T-helper 2 cell treated with Interferon-gamma antibody and Interleukin-4, amounts not matched to agents 5 μg/mL and 100 μg/mL, for 36 hours (primary cell): ENCODE measurements at regions not wholly inside any gene's neighbourhood (a gene's known extent, or its start where the extent isn't known, plus 50 kb on each side); places are given as distances from the start of the nearest gene placed in this dataset.

Experiments
- DNase-seq: peaks from one replicate; pipeline ENCODE4 v3.0.0; 2021; ENCODE audit warnings: low spot score
- H3K27ac Mint-ChIP-seq: one replicate; pipeline ENCODE4 v1.8.0; 2021; ENCODE audit warnings: mild to moderate bottlenecking, mixed read lengths
- H3K27me3 Mint-ChIP-seq: one replicate; pipeline ENCODE4 v1.8.0; 2021; ENCODE audit warnings: low read depth, mixed read lengths
- H3K36me3 Mint-ChIP-seq: one replicate; pipeline ENCODE4 v1.8.0; 2021; ENCODE audit warnings: low read depth, mixed read lengths
- H3K4me1 Mint-ChIP-seq: one replicate; pipeline ENCODE4 v1.8.0; 2021; ENCODE audit warnings: low read depth, mixed read lengths
- H3K4me3 Mint-ChIP-seq: one replicate; pipeline ENCODE4 v1.8.0; 2022; ENCODE audit warnings: mild to moderate bottlenecking, moderate library complexity, mixed read lengths
- H3K9me3 Mint-ChIP-seq: one replicate; pipeline ENCODE4 v1.8.0; 2021; ENCODE audit warnings: mixed read lengths

- Mint-ChIP-seq H3K36me3 (no peaks in the 10 kb centered on the region), H3K27me3 (peaks cover 7% of the 10 kb centered on the region), H3K4me3 (no peak overlapping the region), H3K27ac (no peak overlapping the region), H3K9me3 (peaks cover 8% of the 10 kb centered on the region), H3K4me1 (peaks cover 21% of the 10 kb centered on the region)
- no peak for DNase-seq
These were observed 50.2 kb upstream of the CCND2 start for GRCh38 chr12:4223273-4223845.

- H3K27me3 Mint-ChIP-seq, result peaks cover 2% of the 10 kb centered on the region
- peaks cover 8% of the 10 kb centered on the region for H3K9me3 Mint-ChIP-seq
- H3K36me3 Mint-ChIP-seq, result no peaks in the 10 kb centered on the region
- no peak for DNase-seq
- H3K27ac Mint-ChIP-seq, result no peak overlapping the region
- H3K4me1 Mint-ChIP-seq, result peaks cover 36% of the 10 kb centered on the region
- no peak overlapping the region for H3K4me3 Mint-ChIP-seq
These were observed 52.3 kb upstream of the CCND2 start for GRCh38 chr12:4221258-4221620.

DNA sequence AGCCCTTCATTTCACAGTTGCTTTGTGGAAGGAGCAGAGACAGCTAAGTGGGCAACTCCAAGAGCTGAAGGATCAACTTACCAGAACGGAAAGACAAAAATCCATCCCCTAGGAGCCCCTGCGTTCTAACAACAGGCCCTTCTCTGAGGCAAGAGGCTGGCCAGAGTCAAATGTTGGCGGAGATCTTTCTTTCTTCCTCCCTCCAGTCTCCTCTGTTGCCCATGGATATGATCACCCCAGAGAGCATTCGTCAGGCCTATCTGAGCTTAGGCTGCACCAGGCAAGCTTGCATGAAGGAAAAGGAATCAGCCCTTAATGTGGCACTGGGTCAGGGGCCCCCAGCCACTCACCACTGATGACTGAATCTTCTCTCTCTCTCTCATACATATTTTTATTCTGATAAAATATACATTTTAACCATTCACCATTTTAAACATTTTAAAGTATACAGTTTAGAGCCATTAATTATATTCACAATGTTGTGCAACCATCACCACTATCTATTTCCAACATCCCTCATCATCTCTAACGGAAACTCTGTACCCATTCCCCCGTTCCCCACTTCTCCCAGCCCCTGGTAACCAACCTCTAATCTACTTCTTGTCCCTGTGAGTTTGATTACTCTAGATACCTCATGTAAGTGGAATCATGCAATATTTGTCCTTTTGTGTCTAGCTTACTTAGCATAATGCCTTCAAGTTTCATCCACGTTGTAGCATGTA is 52.9 kb upstream of the CCND2 start:
- H3K36me3 Mint-ChIP-seq, result no peaks in the 10 kb centered on the region
- no peak for DNase-seq
- H3K4me1 Mint-ChIP-seq, result peaks cover 42% of the 10 kb centered on the region
- H3K27ac Mint-ChIP-seq, result no peak overlapping the region
- peaks cover 8% of the 10 kb centered on the region for H3K9me3 Mint-ChIP-seq
- H3K27me3 Mint-ChIP-seq, result peaks cover 2% of the 10 kb centered on the region
- no peak overlapping the region for H3K4me3 Mint-ChIP-seq

DNA sequence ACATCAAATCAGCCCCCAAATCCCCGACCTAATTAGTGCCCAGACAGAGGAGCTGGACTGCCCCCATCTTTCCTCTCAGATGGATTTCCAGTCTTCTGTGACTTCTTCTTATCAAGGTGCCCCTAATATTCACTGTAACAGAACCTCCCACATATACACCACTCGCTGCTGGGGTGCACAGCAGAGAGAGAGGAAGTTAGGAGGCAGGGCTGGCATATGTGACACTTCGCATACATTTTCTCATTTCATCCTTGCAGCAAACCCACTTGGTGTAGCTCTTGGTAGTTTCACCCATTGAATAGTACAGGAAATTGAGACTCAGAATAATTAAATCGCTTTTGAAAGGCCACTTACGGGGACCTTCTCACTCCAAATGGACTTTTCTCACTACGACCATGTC is 56.5 kb upstream of the CCND2 start:
- H3K4me1 Mint-ChIP-seq, result peaks cover 40% of the 10 kb centered on the region
- no peaks in the 10 kb centered on the region for H3K9me3 Mint-ChIP-seq
- no peak overlapping the region for H3K4me3 Mint-ChIP-seq
- H3K27ac Mint-ChIP-seq, result no peak overlapping the region
- H3K27me3 Mint-ChIP-seq, result no peaks in the 10 kb centered on the region
- no peaks in the 10 kb centered on the region for H3K36me3 Mint-ChIP-seq
- DNase-seq, result no peak

- H3K27ac Mint-ChIP-seq, result peak overlapping the region; percentile 78
- no peak overlapping the region for H3K4me3 Mint-ChIP-seq
- H3K9me3 Mint-ChIP-seq, result no peaks in the 10 kb centered on the region
- no peaks in the 10 kb centered on the region for H3K27me3 Mint-ChIP-seq
- no peak for DNase-seq
- H3K4me1 Mint-ChIP-seq, result peaks cover 40% of the 10 kb centered on the region
- no peaks in the 10 kb centered on the region for H3K36me3 Mint-ChIP-seq
These were observed 57.2 kb upstream of the CCND2 start for GRCh38 chr12:4216187-4216927.

DNA sequence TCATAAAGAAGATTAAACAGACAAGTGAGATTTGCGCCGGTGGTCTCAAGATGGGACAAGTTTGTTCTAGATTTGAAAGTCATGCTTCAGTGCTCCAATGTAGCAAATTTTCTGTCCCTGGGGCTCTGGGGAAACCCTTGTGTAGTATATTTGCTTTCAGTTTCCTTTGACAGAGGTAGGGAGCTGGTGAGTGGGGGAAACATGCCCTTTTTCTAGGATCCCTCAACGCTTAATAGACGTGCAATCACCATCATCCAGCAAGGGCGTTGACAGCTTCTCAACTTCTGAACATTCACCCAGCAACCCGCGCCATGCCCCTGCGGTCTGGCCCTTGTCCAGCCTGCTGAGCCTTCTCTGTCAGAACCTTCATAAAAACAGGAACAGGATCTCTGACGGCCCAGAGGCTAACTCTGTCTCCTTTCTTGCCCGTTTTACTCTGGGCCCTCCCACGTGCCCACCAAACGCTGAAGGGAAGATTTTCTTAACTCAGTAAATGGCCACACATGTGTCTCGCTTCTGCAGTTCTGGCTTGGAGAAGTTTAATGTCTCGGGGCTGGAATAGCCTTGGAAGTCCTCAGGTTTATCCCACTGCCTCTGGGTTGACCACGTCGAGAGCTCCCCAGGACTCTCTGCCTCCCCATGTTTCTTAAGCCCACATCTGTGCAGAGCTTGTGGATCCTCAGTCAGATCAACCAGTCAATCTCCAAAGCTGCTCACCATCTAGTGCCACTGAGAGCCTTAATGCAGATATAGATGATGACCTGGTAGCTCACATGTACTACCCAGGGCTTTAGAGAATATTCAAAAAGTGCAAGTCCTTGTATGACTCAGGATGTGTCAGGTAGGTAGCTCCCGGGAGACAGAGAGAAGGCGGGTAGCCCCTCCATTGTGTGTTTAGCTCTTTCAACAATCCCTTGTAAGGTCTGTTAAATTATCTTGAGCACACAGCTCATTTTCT is 58.1 kb upstream of the CCND2 start:
- H3K4me1 Mint-ChIP-seq, result peaks cover 40% of the 10 kb centered on the region
- peak; percentile 28 for DNase-seq

DNA sequence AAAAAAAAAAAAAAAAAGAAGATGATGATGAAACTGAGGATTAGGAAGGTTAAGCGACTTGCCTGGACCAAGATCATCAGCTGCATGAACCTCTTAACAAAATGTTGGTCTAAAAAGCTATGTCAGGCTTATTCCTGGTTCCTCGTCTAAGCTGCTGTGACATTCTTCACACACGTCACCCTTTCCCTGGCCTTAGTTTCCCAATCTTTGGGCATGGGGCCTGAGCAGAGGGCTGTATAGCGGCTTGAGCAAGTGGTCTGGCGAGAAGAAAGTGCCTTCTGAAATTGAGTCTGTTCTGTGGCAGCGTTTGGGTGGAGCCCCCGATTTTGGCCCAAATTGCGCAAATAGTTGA is 58.7 kb upstream of the CCND2 start:
- Mint-ChIP-seq H3K4me1 (peaks cover 44% of the 10 kb centered on the region), H3K36me3 (no peaks in the 10 kb centered on the region), H3K27ac (peak overlapping the region; percentile 78), H3K4me3 (peak overlapping the region; percentile 64), H3K27me3 (peaks cover 2% of the 10 kb centered on the region), H3K9me3 (no peaks in the 10 kb centered on the region)
- DNase-seq, result no peak

More for the DNA sequence above, 58.1 kb upstream of the CCND2 start:
- Mint-ChIP-seq H3K27ac (peak overlapping the region; percentile 78), H3K36me3 (no peaks in the 10 kb centered on the region), H3K27me3 (no peaks in the 10 kb centered on the region), H3K9me3 (no peaks in the 10 kb centered on the region), H3K4me3 (peak overlapping the region; percentile 64)

DNA sequence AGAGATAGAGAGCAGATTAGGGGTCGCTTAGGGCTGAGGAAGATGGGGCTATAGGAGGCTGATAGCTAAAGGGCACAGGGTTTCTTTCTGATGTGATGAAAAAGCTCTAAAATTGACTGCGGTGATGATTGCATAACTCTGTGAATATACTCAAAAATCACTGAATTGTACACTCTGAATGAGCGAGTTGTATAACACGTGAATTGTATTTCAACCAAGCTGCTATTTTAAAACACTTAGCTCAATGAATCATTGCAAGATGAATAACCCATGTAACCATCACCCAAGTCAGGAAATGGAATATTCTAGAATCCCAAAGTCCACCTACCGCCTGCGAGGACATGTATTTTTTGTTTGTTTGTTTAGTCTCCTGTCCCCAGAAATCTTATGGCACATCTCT is 60.1 kb upstream of the CCND2 start:
- Mint-ChIP-seq H3K27me3 (peaks cover 2% of the 10 kb centered on the region), H3K4me1 (peaks cover 35% of the 10 kb centered on the region), H3K4me3 (no peak overlapping the region), H3K9me3 (no peaks in the 10 kb centered on the region), H3K27ac (no peak overlapping the region), H3K36me3 (no peaks in the 10 kb centered on the region)
- no peak for DNase-seq

GRCh38 chr12:4212845-4213244 is 60.7 kb upstream of the CCND2 start:
- no peak overlapping the region for H3K4me3 Mint-ChIP-seq
- peaks cover 2% of the 10 kb centered on the region for H3K27me3 Mint-ChIP-seq
- H3K27ac Mint-ChIP-seq, result no peak overlapping the region
- H3K36me3 Mint-ChIP-seq, result no peaks in the 10 kb centered on the region
- H3K9me3 Mint-ChIP-seq, result no peaks in the 10 kb centered on the region
- peaks cover 30% of the 10 kb centered on the region for H3K4me1 Mint-ChIP-seq
- no peak for DNase-seq

- H3K27me3 Mint-ChIP-seq, result peaks cover 2% of the 10 kb centered on the region
- no peaks in the 10 kb centered on the region for H3K36me3 Mint-ChIP-seq
- no peak for DNase-seq
- H3K4me1 Mint-ChIP-seq, result peaks cover 20% of the 10 kb centered on the region
- no peak overlapping the region for H3K27ac Mint-ChIP-seq
- no peak overlapping the region for H3K4me3 Mint-ChIP-seq
- no peaks in the 10 kb centered on the region for H3K9me3 Mint-ChIP-seq
These were observed 62.2 kb upstream of the CCND2 start for GRCh38 chr12:4211372-4211771.

DNA sequence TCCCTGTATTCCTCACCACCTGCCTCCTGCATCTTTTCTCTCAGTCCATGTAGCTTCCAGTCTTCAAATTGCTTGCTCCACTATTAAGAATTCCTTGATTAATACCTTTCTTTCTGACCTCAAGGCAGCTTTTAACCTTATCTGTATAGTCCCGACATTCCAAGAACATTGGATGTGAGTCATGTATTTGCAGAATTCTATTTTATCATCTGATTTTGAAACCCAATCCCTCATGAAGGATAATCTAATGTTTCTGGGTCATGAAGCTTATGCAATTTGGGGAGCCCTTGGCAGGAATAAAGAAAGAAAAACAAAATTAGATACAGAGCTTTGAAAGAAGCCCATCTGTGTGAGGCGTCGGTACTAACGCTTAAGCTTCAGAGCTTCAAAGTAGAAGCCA is 63.4 kb upstream of the CCND2 start:
- no peaks in the 10 kb centered on the region for H3K9me3 Mint-ChIP-seq
- no peak overlapping the region for H3K27ac Mint-ChIP-seq
- no peaks in the 10 kb centered on the region for H3K36me3 Mint-ChIP-seq
- peaks cover 8% of the 10 kb centered on the region for H3K4me1 Mint-ChIP-seq
- peaks cover 2% of the 10 kb centered on the region for H3K27me3 Mint-ChIP-seq
- H3K4me3 Mint-ChIP-seq, result no peak overlapping the region
- DNase-seq, result no peak

DNA sequence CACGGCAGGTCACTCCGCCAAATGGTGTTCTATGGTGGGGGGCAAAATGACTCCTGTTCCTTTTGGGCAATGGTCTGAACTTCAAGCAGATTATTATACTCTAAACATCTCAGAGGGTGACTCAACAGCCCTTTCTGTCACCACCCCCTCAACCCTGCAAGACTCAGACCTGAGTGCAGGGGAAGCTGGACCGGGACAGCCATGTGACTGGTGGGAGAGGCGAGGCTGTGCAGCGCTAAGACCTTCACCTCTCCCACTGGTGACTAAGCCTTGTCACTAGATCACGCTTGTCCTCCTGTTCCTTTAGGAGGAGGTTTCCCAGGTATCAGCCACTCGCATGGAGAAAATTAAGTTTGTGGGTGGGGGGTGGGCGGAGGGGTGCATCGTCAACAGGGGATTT is 67.1 kb upstream of the CCND2 start:
- no peak overlapping the region for H3K4me3 Mint-ChIP-seq
- no peaks in the 10 kb centered on the region for H3K36me3 Mint-ChIP-seq
- DNase-seq, result no peak
- H3K9me3 Mint-ChIP-seq, result no peaks in the 10 kb centered on the region
- H3K27ac Mint-ChIP-seq, result no peak overlapping the region
- H3K4me1 Mint-ChIP-seq, result peaks cover 4% of the 10 kb centered on the region
- H3K27me3 Mint-ChIP-seq, result peaks cover 2% of the 10 kb centered on the region

DNA sequence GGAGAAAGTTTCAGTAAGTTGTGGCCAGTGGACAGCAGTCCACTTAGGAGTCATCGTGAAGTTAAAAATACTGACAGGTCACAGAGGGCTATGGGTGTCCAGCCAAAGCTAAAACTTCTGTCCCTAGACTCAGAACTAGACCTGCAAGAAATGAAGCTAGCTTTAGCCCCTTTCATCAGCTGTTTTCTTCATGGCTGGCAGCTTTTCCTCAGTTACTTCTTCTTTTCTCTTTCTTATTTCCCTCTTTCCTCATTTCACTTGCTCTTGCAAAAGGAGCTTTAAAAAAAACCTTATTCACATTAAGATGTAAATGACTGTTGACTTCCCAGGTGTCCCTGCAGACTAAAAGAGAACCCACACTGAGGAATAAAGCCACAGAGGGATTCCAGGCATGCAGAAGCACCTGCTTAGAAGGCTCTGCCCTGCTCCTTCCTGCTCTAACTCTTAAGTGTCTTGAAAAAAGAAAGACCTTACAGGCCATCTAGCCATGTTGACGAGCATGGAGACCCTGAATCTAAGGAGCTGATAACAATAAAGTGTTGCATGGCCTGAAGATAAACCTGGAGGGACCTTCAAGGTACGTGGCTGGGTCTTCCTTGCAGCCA is 69.7 kb upstream of the CCND2 start:
- Mint-ChIP-seq H3K27ac (no peak overlapping the region), H3K4me3 (no peak overlapping the region), H3K36me3 (no peaks in the 10 kb centered on the region), H3K9me3 (no peaks in the 10 kb centered on the region), H3K4me1 (no peaks in the 10 kb centered on the region), H3K27me3 (no peaks in the 10 kb centered on the region)
- DNase-seq, result no peak
